ENCODE measurements at regions not wholly inside any gene's neighbourhood (a gene's known extent, or its start where the extent isn't known, plus 50 kb on each side); places are given as distances from the start of the nearest gene placed in this dataset.
"Not testable (repeated sequence)": the region's sequence is repeated elsewhere in the genome, so short reads cannot be mapped to it uniquely, and the experiment has no call there.

GRCh38 chr14:53741479-53742232 lies 215.0 kb downstream of the BMP4 start:
- DNase-seq: no peak

GRCh38 chr14:53740570-53740969 lies 216.1 kb downstream of the BMP4 start:
- DNase-seq: no peak

- DNase-seq: no peak
These were observed 220.7 kb downstream of the BMP4 start for GRCh38 chr14:53735916-53736315.

GRCh38 chr14:53723221-53723620 lies 233.4 kb downstream of the BMP4 start:
- DNase-seq: no peak

- no peak for DNase-seq
These were observed 237.1 kb downstream of the BMP4 start for GRCh38 chr14:53719536-53719935.

- DNase-seq: no peak
These were observed 240.0 kb downstream of the BMP4 start for GRCh38 chr14:53716578-53716977.

GRCh38 chr14:53715193-53715721 lies 241.4 kb downstream of the BMP4 start:
- DNase-seq: no peak

- DNase-seq: no peak
These were observed 242.0 kb downstream of the BMP4 start for GRCh38 chr14:53714495-53715192.

GRCh38 chr14:53712901-53713300 lies 243.7 kb downstream of the BMP4 start:
- DNase-seq: not testable (repeated sequence)

- no peak for DNase-seq
These were observed 245.4 kb downstream of the BMP4 start for GRCh38 chr14:53711205-53711604.

GRCh38 chr14:53710615-53711014 lies 246.0 kb downstream of the BMP4 start:
- DNase-seq: no peak

- no peak for DNase-seq
These were observed 247.2 kb downstream of the BMP4 start for GRCh38 chr14:53709381-53709780.

- no peak for DNase-seq
These were observed 253.2 kb downstream of the BMP4 start for GRCh38 chr14:53703457-53703856.

- no peak for DNase-seq
These were observed 255.3 kb downstream of the BMP4 start for GRCh38 chr14:53701108-53701875.

- DNase-seq: no peak
These were observed 260.2 kb downstream of the BMP4 start for GRCh38 chr14:53696217-53696965.

- DNase-seq: no peak
These were observed 260.9 kb downstream of the BMP4 start for GRCh38 chr14:53695692-53696214.

GRCh38 chr14:53692885-53693284 lies 263.7 kb downstream of the BMP4 start:
- no peak for DNase-seq

- DNase-seq: no peak
These were observed 264.2 kb downstream of the BMP4 start for GRCh38 chr14:53692451-53692850.

- DNase-seq: no peak
These were observed 273.4 kb downstream of the BMP4 start for GRCh38 chr14:53683229-53683628.

GRCh38 chr14:53672526-53672925 lies 284.1 kb downstream of the BMP4 start:
- no peak for DNase-seq

- no peak for DNase-seq
These were observed 285.9 kb downstream of the BMP4 start for GRCh38 chr14:53670701-53671100.

GRCh38 chr14:53668897-53669296 lies 287.7 kb downstream of the BMP4 start:
- DNase-seq: no peak
